HEK293 (cell line): ENCODE measurements at regions not wholly inside any gene's neighbourhood (a gene's known extent, or its start where the extent isn't known, plus 50 kb on each side); places are given as distances from the start of the nearest gene placed in this dataset.

ENCODE experiments used
- IKZF3 ChIP-seq: fragments of 450-650 bp; IDR thresholded peaks from 2 replicates; pipeline ENCODE4 v1.5.0; 2018; ENCODE audit warnings: missing biosample characterization, mild to moderate bottlenecking, missing genetic modification characterization, moderate library complexity
- OSR2 ChIP-seq: fragments of 450-650 bp; formaldehyde crosslinking; IDR thresholded peaks from 2 replicates; pipeline ENCODE4 v1.5.1; 2016; ENCODE audit warnings: missing biosample characterization, missing genetic modification characterization
- PRDM1 ChIP-seq: fragments of 450-650 bp; formaldehyde crosslinking; IDR thresholded peaks from 2 replicates; pipeline ENCODE4; 2016; ENCODE audit warnings: missing biosample characterization, missing genetic modification characterization
- ZBTB8A ChIP-seq: fragments of 450-650 bp; formaldehyde crosslinking; IDR thresholded peaks from 2 replicates; pipeline ENCODE4 v1.5.1; 2016; ENCODE audit warnings: missing biosample characterization, missing genetic modification characterization
- ZNF830 ChIP-seq: fragments of 450-650 bp; IDR thresholded peaks from 2 replicates; pipeline ENCODE4 v1.5.0; 2018; ENCODE audit warnings: missing biosample characterization, missing genetic modification characterization, low read depth, mild to moderate bottlenecking, moderate library complexity
- TF ChIP-seq, protein P1 (sequence below): fragments of 450-650 bp; formaldehyde crosslinking; IDR thresholded peaks from 2 replicates; pipeline ENCODE4 v1.5.1; 2017; ENCODE audit warnings: missing biosample characterization, missing genetic modification characterization
- TF ChIP-seq, protein P2 (sequence below): fragments of 450-650 bp; formaldehyde crosslinking; conservative IDR thresholded peaks from 2 replicates; pipeline ENCODE4 v1.5.1; 2016; ENCODE audit warnings: low read depth, missing biosample characterization, missing genetic modification characterization
- TF ChIP-seq, protein P3 (sequence below): fragments of 450-650 bp; formaldehyde crosslinking; IDR thresholded peaks from 2 replicates; pipeline ENCODE4 v1.5.1; 2016; ENCODE audit warnings: missing biosample characterization, missing genetic modification characterization
- TF ChIP-seq, protein P4 (sequence below): fragments of 450-650 bp; IDR thresholded peaks from 2 replicates; pipeline ENCODE4 v1.5.1; 2018; ENCODE audit warnings: missing biosample characterization, mild to moderate bottlenecking, missing genetic modification characterization
- TF ChIP-seq, protein P5 (sequence below): fragments of 450-650 bp; formaldehyde crosslinking; IDR thresholded peaks from 2 replicates; pipeline ENCODE4 v1.5.1; 2016; ENCODE audit warnings: missing biosample characterization, missing genetic modification characterization
- TF ChIP-seq, protein P6 (sequence below): fragments of 450-650 bp; formaldehyde crosslinking; IDR thresholded peaks from 2 replicates; pipeline ENCODE4 v1.5.1; 2017; ENCODE audit warnings: missing biosample characterization, missing genetic modification characterization

DNA sequence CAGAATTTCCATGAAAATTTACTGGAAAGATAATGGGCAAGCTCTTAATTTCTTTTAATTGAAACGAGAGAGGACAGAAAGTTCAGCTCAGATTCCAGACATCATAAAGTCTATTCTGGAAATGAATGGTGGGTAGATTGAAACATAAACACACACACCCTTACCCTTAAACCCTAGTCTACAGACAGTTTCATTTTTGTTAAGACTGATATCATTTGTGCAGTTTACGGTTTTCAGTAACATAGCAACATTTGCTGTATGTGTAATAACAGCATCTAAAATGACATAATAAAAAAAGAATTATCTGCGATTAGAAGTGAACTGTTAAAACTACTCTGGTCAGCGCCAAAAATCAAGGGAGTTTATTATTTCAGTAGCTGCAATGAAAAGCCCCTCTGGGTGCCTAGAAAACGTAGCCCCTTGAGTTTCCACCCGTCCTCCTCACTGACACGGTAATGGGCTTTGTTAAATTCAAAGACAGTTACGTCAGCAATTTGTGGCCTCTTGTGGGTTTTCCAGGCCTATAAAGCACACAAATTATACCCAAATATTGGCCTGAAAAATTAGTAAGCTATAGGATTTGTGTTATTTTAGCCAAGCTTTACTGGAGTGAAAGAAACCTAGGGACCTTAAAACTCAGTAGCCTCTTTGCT lies 520.6 kb upstream of the SOX9 start (continued):
- peak; percentile 63 for TF ChIP-seq IKZF3 (tag by site-specific recombination)
- 0 out of 2 replicates have a peak, but pooled peaks have one; percentile 44 for TF ChIP-seq PRDM1 (tag by site-specific recombination)
- TF ChIP-seq, protein P1, sequence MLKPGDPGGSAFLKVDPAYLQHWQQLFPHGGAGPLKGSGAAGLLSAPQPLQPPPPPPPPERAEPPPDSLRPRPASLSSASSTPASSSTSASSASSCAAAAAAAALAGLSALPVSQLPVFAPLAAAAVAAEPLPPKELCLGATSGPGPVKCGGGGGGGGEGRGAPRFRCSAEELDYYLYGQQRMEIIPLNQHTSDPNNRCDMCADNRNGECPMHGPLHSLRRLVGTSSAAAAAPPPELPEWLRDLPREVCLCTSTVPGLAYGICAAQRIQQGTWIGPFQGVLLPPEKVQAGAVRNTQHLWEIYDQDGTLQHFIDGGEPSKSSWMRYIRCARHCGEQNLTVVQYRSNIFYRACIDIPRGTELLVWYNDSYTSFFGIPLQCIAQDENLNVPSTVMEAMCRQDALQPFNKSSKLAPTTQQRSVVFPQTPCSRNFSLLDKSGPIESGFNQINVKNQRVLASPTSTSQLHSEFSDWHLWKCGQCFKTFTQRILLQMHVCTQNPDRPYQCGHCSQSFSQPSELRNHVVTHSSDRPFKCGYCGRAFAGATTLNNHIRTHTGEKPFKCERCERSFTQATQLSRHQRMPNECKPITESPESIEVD (tag by site-specific recombination): 0 out of 2 replicates have a peak, but pooled peaks have one; percentile 24
- TF ChIP-seq, protein P2, sequence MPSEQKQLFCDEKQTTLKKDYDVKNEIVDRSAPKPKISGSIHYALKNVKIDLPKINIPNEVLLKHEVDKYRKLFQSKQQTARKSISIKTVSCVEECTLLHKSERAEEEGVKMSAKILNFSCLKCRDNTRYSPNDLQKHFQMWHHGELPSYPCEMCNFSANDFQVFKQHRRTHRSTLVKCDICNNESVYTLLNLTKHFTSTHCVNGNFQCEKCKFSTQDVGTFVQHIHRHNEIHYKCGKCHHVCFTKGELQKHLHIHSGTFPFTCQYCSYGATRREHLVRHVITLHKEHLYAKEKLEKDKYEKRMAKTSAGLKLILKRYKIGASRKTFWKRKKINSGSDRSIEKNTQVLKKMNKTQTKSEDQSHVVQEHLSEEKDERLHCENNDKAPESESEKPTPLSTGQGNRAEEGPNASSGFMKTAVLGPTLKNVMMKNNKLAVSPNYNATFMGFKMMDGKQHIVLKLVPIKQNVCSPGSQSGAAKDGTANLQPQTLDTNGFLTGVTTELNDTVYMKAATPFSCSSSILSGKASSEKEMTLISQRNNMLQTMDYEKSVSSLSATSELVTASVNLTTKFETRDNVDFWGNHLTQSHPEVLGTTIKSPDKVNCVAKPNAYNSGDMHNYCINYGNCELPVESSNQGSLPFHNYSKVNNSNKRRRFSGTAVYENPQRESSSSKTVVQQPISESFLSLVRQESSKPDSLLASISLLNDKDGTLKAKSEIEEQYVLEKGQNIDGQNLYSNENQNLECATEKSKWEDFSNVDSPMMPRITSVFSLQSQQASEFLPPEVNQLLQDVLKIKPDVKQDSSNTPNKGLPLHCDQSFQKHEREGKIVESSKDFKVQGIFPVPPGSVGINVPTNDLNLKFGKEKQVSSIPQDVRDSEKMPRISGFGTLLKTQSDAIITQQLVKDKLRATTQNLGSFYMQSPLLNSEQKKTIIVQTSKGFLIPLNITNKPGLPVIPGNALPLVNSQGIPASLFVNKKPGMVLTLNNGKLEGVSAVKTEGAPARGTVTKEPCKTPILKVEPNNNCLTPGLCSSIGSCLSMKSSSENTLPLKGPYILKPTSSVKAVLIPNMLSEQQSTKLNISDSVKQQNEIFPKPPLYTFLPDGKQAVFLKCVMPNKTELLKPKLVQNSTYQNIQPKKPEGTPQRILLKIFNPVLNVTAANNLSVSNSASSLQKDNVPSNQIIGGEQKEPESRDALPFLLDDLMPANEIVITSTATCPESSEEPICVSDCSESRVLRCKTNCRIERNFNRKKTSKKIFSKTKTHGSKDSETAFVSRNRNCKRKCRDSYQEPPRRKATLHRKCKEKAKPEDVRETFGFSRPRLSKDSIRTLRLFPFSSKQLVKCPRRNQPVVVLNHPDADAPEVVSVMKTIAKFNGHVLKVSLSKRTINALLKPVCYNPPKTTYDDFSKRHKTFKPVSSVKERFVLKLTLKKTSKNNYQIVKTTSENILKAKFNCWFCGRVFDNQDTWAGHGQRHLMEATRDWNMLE (tag by site-specific recombination): peak; percentile 39; the same call in 1 of the 2 replicates
- TF ChIP-seq, protein P3, sequence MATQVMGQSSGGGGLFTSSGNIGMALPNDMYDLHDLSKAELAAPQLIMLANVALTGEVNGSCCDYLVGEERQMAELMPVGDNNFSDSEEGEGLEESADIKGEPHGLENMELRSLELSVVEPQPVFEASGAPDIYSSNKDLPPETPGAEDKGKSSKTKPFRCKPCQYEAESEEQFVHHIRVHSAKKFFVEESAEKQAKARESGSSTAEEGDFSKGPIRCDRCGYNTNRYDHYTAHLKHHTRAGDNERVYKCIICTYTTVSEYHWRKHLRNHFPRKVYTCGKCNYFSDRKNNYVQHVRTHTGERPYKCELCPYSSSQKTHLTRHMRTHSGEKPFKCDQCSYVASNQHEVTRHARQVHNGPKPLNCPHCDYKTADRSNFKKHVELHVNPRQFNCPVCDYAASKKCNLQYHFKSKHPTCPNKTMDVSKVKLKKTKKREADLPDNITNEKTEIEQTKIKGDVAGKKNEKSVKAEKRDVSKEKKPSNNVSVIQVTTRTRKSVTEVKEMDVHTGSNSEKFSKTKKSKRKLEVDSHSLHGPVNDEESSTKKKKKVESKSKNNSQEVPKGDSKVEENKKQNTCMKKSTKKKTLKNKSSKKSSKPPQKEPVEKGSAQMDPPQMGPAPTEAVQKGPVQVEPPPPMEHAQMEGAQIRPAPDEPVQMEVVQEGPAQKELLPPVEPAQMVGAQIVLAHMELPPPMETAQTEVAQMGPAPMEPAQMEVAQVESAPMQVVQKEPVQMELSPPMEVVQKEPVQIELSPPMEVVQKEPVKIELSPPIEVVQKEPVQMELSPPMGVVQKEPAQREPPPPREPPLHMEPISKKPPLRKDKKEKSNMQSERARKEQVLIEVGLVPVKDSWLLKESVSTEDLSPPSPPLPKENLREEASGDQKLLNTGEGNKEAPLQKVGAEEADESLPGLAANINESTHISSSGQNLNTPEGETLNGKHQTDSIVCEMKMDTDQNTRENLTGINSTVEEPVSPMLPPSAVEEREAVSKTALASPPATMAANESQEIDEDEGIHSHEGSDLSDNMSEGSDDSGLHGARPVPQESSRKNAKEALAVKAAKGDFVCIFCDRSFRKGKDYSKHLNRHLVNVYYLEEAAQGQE: 0 out of 2 replicates have a peak, but pooled peaks have one; percentile 42
- no peak for TF ChIP-seq ZNF830
- TF ChIP-seq, protein P4, sequence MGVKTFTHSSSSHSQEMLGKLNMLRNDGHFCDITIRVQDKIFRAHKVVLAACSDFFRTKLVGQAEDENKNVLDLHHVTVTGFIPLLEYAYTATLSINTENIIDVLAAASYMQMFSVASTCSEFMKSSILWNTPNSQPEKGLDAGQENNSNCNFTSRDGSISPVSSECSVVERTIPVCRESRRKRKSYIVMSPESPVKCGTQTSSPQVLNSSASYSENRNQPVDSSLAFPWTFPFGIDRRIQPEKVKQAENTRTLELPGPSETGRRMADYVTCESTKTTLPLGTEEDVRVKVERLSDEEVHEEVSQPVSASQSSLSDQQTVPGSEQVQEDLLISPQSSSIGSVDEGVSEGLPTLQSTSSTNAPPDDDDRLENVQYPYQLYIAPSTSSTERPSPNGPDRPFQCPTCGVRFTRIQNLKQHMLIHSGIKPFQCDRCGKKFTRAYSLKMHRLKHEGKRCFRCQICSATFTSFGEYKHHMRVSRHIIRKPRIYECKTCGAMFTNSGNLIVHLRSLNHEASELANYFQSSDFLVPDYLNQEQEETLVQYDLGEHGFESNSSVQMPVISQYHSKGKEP (tag by site-specific recombination): no peak
- TF ChIP-seq ZBTB8A (tag by site-specific recombination): peak; percentile 69
- TF ChIP-seq, protein P5, sequence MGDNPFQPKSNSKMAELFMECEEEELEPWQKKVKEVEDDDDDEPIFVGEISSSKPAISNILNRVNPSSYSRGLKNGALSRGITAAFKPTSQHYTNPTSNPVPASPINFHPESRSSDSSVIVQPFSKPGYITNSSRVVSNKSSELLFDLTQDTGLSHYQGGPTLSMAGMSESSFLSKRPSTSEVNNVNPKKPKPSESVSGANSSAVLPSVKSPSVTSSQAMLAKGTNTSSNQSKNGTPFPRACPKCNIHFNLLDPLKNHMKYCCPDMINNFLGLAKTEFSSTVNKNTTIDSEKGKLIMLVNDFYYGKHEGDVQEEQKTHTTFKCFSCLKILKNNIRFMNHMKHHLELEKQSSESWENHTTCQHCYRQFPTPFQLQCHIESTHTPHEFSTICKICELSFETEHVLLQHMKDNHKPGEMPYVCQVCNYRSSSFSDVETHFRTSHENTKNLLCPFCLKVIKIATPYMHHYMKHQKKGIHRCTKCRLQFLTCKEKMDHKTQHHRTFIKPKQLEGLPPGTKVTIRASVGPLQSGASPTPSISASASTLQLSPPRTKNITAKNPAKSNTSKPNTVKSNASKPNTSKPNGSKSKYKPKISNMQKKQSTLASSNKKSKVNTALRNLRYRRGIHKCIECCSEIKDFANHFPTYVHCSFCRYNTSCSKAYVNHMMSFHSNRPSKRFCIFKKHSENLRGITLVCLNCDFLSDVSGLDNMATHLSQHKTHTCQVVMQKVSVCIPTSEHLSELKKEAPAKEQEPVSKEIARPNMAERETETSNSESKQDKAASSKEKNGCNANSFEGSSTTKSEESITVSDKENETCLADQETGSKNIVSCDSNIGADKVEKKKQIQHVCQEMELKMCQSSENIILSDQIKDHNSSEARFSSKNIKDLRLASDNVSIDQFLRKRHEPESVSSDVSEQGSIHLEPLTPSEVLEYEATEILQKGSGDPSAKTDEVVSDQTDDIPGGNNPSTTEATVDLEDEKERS (tag by site-specific recombination): no peak
- peak; percentile 25; the same call in 1 of the 2 replicates for TF ChIP-seq OSR2 (tag by site-specific recombination)
- TF ChIP-seq, protein P6, sequence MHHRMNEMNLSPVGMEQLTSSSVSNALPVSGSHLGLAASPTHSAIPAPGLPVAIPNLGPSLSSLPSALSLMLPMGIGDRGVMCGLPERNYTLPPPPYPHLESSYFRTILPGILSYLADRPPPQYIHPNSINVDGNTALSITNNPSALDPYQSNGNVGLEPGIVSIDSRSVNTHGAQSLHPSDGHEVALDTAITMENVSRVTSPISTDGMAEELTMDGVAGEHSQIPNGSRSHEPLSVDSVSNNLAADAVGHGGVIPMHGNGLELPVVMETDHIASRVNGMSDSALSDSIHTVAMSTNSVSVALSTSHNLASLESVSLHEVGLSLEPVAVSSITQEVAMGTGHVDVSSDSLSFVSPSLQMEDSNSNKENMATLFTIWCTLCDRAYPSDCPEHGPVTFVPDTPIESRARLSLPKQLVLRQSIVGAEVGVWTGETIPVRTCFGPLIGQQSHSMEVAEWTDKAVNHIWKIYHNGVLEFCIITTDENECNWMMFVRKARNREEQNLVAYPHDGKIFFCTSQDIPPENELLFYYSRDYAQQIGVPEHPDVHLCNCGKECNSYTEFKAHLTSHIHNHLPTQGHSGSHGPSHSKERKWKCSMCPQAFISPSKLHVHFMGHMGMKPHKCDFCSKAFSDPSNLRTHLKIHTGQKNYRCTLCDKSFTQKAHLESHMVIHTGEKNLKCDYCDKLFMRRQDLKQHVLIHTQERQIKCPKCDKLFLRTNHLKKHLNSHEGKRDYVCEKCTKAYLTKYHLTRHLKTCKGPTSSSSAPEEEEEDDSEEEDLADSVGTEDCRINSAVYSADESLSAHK: peak; percentile 87
- TF ChIP-seq, all 188 proteins: peak for 9
